22Rv1 (cell line): ENCODE measurements at regions not wholly inside any gene's neighbourhood (a gene's known extent, or its start where the extent isn't known, plus 50 kb on each side); places are given as distances from the start of the nearest gene placed in this dataset.

Experiments used
- ZFX ChIP-seq: fragments of 450-650 bp; IDR thresholded peaks from 2 replicates; pipeline ENCODE4 v1.6.1; 2017; ENCODE audit warnings: antibody characterized with exemption, borderline replicate concordance
- TF ChIP-seq, protein P1 (sequence below): fragments of 450-650 bp; IDR thresholded peaks from 2 replicates; pipeline ENCODE4 v1.5.1; 2017; ENCODE audit warnings: mild to moderate bottlenecking

DNA sequence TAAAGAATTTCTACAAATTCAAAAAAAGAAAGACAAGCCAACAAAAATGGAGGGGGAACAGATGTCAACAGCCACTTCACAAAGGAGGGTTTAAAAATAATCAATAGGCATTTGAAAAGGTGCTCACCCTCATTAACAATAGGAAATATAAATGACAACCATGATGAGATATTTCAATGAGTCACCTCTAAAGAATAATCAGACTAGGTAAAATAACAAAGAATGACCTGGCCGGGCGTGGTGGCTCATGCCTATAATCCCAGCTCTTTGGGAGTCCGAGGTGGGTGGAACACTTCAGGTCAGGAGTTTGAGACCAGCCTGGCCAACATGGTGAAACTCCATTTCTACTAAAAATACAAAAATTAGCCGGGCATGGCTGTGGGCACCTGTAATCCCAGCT lies 133.6 kb downstream of the KCNE4 start:
- TF ChIP-seq, protein P1, sequence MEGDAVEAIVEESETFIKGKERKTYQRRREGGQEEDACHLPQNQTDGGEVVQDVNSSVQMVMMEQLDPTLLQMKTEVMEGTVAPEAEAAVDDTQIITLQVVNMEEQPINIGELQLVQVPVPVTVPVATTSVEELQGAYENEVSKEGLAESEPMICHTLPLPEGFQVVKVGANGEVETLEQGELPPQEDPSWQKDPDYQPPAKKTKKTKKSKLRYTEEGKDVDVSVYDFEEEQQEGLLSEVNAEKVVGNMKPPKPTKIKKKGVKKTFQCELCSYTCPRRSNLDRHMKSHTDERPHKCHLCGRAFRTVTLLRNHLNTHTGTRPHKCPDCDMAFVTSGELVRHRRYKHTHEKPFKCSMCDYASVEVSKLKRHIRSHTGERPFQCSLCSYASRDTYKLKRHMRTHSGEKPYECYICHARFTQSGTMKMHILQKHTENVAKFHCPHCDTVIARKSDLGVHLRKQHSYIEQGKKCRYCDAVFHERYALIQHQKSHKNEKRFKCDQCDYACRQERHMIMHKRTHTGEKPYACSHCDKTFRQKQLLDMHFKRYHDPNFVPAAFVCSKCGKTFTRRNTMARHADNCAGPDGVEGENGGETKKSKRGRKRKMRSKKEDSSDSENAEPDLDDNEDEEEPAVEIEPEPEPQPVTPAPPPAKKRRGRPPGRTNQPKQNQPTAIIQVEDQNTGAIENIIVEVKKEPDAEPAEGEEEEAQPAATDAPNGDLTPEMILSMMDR, result no peak
- TF ChIP-seq ZFX, result no peak
